Testis (tissue), 2 donors: ENCODE measurements at regions not wholly inside any gene's neighbourhood (a gene's known extent, or its start where the extent isn't known, plus 50 kb on each side); places are given as distances from the start of the nearest gene placed in this dataset.

Experiments used
- DNase-seq: peaks from one replicate; pipeline ENCODE4 v3.0.0-alpha.2; 2019
- H3K27ac ChIP-seq, 2 donors: fragments of 200-600 bp; sonication (generic); one replicate each; pipeline ENCODE4 v1.5.1; 2019
- H3K27me3 ChIP-seq: fragments of 200-600 bp; sonication (generic); one replicate; pipeline ENCODE4 v1.5.1; 2019
- H3K36me3 ChIP-seq: fragments of 200-600 bp; sonication (generic); one replicate; pipeline ENCODE4 v1.5.1; 2017; ENCODE audit warnings: low read depth; ENCODE audit errors: missing control alignments
- H3K4me1 ChIP-seq: fragments of 200-600 bp; sonication (generic); one replicate; pipeline ENCODE4 v1.5.1; 2019
- H3K4me3 ChIP-seq, 2 donors: fragments of 200-600 bp; sonication (generic); one replicate each; pipeline ENCODE4 v1.5.1; 2017 to 2019
- H3K9me3 ChIP-seq: fragments of 200-600 bp; sonication (generic); one replicate; pipeline ENCODE4 v1.5.1; 2017
- CTCF ChIP-seq, 3 experiments: fragments of 450-650 bp in 2 of 3; fragments of 200-600 bp in 1 of 3; sonication (generic) in 1 of 3; IDR thresholded peaks; one replicate each; pipeline ENCODE4 v1.5.1; 2016 to 2019; ENCODE audit warnings: antibody characterized with exemption in 3 of 3, mild to moderate bottlenecking in 2 of 3, moderate library complexity in 1 of 3
- POLR2A ChIP-seq: fragments of 450-650 bp; IDR thresholded peaks from one replicate; pipeline ENCODE4 v1.6.1; 2017; ENCODE audit warnings: antibody characterized with exemption, mild to moderate bottlenecking, moderate library complexity
- WGBS, 2 donors: methylation state at CpG; one replicate each; pipeline ENCODE4 v1.1.5; 2018; 5-methylcytosine and 5-hydroxymethylcytosine counted together
- intact Hi-C: fragments of 100-400 bp; cut with DNase I; formaldehyde crosslinking; loops from one replicate; pipeline ENCODE4 v1.15.1; 2023; ENCODE audit warnings: low total_unique reads

DNA sequence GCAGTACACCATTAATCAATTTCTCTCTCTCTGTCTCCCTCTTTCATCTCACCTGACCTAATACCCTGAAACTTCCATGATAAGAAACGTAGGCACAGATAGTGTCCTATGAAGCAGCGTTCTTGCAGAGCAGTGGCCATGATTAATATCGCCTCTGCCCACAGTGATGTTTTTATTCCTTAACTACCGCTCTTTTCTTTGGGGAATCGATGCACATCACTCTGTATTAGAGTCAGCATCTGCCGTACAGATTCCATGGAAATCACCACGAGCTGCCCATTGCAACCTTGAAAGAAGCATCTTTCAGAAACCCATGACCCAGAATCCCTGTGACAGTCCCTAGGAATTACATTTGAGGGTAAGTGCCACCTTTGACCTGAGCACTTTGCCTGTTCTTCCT, 152.0 kb upstream of the ECI2 start:
- no peaks in the 10 kb centered on the region for H3K4me1 ChIP-seq
- 59% methylated on average over 7 of the region's 7 CpGs for WGBS, 2 donors
- no peak overlapping the region for H3K4me3 ChIP-seq
- H3K36me3 ChIP-seq: no peaks in the 10 kb centered on the region
- intact Hi-C loops: no loop called here
- no peaks in the 10 kb centered on the region for H3K9me3 ChIP-seq
- H3K27ac ChIP-seq: no peak overlapping the region
- no peaks in the 10 kb centered on the region for H3K27me3 ChIP-seq
- TF ChIP-seq POLR2A: no peak
- no peak for TF ChIP-seq CTCF (IDR thresholded peaks at IDR 0.05)
- no peak for DNase-seq

- Histone ChIP-seq H3K4me1 (peaks cover 6% of the 10 kb centered on the region), H3K36me3 (no peaks in the 10 kb centered on the region), H3K27me3 (no peaks in the 10 kb centered on the region), H3K9me3 (no peaks in the 10 kb centered on the region), H3K4me3 (no peak overlapping the region), H3K27ac (no peak overlapping the region)
- 80 to 89% methylated on average over 4 of the region's 4 CpGs for WGBS, 2 donors
- no peak for DNase-seq
- intact Hi-C loops: no loop called here
- TF ChIP-seq POLR2A (no peak), CTCF (IDR thresholded peaks at IDR 0.05) (no peak)
Observed at GRCh38 chr6:4282926-4283325, 147.6 kb upstream of the ECI2 start.

DNA sequence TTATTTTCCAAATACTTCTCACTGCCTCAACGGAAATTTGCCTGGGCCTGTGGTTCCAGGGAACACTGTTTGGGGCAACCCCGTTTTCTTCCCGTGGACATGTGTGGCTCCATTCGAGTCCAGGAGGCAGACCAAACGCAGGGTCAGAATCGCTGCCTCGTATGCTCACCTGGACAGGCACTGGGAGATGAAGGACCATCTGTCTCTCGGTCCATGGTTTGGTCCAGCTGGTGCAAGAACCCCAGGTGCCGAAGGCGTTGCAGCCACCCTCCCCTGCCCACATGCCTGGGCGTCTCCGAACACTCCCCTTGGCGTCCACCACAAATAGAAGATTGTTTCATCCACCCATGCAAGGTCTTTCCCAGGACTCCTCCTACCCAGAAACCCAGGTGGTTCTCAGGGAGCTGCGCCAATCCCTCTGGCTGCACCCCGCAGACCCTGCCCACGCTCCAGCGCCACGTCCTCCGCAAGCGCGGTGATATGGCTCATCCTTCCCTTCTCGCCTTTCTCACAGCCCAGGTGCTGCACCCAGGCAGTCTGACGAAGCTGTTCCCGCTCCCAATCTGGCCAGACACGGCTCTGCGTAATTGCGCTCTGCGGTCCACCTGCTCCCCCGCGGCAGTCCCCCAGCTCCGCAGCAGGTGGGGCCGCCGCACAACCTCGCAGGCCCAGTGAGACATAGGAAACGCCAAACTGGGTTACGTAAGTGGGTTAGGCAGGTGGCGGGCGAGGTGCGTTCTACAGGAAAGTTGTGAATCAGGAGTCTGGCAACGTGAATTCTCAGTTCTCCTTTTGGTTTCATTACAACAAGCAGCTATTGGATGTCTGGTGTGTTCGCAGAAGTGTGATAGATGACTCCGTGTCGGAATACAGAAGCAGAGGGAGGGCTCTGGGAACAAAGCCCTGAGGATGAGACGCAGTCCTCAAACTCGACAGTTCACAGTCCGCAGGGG, 146.2 kb upstream of the ECI2 start:
- peak; percentile 58 for DNase-seq
- peak overlapping the region in 1 of 2 donors; percentile 34 for H3K4me3 ChIP-seq
- WGBS, 2 donors: 11% methylated on average over 23 to 46 of the region's 46 CpGs
- H3K4me1 ChIP-seq: peaks cover 6% of the 10 kb centered on the region
- TF ChIP-seq CTCF (IDR thresholded peaks at IDR 0.05): peak in 2 of 3 experiments; percentile 12 to 24
- no peak for TF ChIP-seq POLR2A
- H3K27ac ChIP-seq: no peak overlapping the region
- H3K27me3 ChIP-seq: no peaks in the 10 kb centered on the region
- H3K36me3 ChIP-seq: no peaks in the 10 kb centered on the region
- intact Hi-C loops: no loop called here
- no peaks in the 10 kb centered on the region for H3K9me3 ChIP-seq

DNA sequence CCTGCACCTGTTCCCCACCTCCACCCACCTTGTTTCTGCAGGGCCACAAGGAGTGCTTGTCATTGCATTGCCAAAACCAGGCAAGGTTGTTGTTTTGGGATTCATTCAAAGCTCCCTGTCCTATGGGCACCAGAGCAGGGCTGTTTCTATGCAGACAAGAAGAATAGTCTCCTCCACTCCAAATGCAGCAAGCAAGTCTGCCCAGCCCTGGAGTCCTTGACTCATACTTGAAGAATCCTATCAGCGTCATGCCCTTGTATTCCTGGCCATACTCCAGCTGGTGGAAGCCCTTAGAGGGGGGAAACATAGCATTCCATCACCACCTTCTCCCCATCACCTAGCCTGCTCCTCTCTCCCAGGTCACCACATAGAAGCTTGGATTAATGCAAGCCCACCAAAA, 145.3 kb upstream of the ECI2 start:
- Histone ChIP-seq H3K9me3 (no peaks in the 10 kb centered on the region), H3K4me1 (peaks cover 6% of the 10 kb centered on the region), H3K27me3 (no peaks in the 10 kb centered on the region), H3K27ac (no peak overlapping the region), H3K4me3 (no peak overlapping the region), H3K36me3 (no peaks in the 10 kb centered on the region)
- intact Hi-C loops: no loop called here
- TF ChIP-seq POLR2A: no peak
- 41 to 63% methylated on average over 1 of the region's 1 CpG for WGBS, 2 donors
- no peak for DNase-seq

DNA sequence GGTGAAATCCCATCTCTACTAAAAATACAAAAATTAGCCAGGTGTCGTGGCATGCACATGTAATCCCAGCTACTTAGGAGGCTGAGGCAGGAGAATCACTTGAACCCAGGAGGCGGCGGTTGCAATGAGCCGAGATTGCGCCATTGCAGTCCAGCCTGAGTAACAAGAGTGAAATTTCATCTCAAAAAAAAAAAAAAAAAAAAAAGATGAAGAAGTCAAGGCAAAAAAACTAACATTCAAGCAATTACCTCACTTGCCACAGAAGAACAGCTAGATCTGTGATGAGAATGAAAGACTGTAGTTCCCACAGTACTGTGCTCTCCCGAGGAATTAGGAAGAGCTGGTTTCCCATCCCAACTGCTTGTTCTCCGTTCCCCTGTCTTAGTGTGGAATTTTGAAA, 144.7 kb upstream of the ECI2 start:
- WGBS, 2 donors: 91 to 94% methylated on average over 7 of the region's 7 CpGs
- DNase-seq: no peak
- Histone ChIP-seq H3K9me3 (no peaks in the 10 kb centered on the region), H3K4me1 (peaks cover 6% of the 10 kb centered on the region), H3K27me3 (no peaks in the 10 kb centered on the region), H3K36me3 (no peaks in the 10 kb centered on the region), H3K4me3 (no peak overlapping the region), H3K27ac (no peak overlapping the region)
- TF ChIP-seq POLR2A: no peak
- no peak for TF ChIP-seq CTCF (IDR thresholded peaks at IDR 0.05)
- intact Hi-C loops: no loop called here
